HG03280 (cell line): ENCODE measurements at regions not wholly inside any gene's neighbourhood (a gene's known extent, or its start where the extent isn't known, plus 50 kb on each side); places are given as distances from the start of the nearest gene placed in this dataset.

Experiments used
- ATAC-seq: cut with Tn5 transposase; IDR thresholded peaks from one replicate; pipeline ENCODE4 v1.9.1; 2021; ENCODE audit warnings: mild to moderate bottlenecking, moderate library complexity; ENCODE audit not compliant: unreplicated experiment

DNA sequence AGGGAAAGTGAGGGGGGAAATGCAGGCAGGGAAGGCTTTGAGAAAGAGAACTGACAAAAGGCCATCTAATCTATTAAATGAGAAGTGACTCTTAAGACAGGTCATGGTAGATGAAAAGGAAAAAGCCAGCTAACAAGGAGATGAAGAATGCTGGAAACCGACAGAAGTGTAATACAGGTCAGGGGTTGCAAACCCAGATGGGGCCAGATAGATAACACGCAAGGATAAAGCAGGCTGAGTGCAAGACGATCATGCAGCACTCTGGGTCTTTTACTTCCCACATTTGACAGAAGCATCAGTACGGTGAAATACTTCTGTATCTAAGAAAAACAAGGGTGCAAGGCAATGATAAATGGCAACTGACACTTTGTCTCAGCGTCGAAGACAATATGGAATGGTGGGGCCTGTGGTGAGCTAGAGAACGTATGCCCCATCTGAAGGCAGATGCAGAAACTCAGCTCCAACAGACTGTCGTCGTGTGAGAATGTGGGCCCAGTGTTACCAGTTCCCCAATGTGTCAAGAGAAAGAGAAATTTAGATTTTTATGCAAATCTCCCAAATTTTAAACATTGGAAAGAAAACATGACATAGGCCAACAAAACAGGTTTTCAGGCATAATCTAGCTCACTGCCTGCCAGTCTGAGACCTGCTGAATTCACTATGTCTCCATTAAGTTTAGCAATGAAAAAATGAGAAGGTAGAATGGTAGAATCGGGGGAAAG is 187.4 kb downstream of the PHLDA1 start:
- no peak for ATAC-seq

DNA sequence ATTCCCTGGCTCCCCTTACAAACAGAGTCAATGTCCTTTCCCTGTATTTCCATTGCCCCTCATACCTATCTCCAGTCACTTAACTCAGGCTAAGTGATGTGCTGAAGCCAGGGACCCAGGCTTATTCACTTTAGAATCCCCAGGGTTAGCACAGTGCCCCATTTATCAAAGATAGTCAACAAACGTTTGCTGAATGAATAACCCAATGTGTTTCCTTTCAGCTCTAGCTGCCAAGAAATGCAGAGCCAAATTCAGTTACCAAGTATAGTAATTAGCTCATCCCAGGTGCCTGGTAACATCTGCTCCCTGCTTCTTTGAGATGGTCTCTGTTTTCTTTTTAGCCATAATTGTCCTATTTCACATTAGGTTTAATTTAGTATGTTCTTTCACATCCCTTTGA is 189.5 kb downstream of the PHLDA1 start:
- ATAC-seq: no peak

DNA sequence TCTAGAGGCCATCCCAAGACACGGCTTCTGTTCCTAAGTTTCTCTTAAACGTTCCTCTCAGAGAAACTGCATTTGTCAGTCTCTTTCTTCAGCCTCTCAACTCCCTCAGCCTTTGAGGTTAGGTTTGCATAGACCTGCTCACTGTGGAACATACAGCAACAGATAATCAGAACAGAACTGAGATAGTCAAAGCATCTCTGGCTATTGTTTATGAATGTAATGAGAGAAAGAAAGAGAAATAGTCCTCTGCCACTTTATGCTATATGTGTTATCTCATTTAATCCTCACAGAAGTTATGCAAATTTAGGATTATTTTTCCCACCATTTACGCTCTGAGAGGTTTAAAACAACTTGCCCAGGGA is 190.6 kb downstream of the PHLDA1 start:
- no peak for ATAC-seq

DNA sequence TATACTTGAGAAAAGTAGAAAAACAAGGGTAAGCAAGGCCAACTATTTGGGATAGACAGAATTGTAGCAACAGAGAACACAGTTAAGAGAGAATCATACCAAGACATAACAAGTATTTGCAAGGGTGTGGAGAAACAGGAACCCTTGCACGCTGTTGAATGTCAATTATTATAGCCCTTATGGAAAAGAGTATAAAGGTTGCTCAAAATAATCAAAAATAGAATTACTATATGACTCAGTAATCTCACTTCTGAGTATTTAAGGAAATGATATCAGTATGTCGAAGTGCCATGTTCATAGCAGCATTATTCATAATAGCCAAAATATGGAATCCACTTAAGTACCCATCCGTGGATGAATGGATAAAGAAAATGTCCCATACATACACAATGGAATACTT is 193.3 kb downstream of the PHLDA1 start:
- no peak for ATAC-seq

DNA sequence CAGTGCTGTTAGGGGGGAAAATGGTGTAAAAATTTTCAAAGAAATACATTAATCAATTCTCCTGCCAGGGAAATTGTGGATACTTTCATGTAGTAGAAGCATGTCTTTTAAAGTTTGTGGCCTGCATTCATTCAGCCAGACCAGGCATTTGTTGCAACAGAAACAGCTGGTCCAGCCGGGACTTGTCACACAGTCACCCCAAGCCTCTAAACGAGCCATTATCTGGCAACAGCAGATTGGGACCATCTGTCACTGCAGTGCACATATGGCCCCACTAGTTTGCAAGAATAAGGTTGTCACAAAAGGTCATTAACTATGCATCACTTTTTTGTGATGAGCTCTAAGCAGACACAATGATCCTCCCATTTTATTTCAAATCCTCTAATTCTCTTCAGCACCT is 193.9 kb downstream of the PHLDA1 start:
- no peak for ATAC-seq

DNA sequence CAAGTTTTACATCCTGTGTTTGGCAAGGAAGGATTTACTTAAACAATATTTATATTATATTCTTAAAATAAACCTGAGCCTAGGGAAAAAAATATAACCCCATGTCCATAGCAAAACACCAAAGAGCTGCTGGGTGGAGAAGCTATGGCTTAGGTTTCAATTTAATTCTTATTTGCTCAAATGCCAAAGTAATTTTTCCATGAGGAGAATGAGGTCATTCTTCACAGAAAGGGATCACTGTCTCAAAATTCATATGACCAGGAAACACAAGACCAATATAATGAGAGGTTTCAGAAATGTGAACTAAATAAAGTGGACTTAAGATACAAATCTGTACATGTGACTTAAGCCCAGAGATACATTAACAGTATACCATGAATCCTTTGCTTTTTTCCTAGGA is 195.0 kb downstream of the PHLDA1 start:
- no peak for ATAC-seq

- ATAC-seq: no peak
Measured at GRCh38 chr12:75834591-75834990, 197.0 kb downstream of the PHLDA1 start.

GRCh38 chr12:75833268-75833667 is 198.3 kb downstream of the PHLDA1 start:
- ATAC-seq: no peak

DNA sequence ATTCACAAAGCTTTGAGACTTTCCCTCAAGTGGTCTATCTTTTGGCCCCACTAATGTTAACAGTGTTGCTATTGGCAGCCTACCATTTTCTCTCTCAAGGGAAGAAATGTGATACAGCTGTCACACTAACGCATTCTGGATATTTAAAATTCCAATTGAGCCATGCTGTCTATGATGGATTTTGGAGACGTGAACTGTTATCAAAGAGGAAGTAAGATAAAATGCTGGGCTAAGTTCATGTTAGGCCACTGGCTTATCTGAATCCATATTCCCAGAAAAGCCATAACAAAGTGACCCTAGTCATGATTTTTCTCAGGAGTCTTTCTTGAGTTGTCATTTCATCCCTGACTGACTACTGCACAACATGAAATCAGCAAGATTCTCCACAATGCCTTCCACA is 200.2 kb downstream of the PHLDA1 start:
- ATAC-seq: no peak

DNA sequence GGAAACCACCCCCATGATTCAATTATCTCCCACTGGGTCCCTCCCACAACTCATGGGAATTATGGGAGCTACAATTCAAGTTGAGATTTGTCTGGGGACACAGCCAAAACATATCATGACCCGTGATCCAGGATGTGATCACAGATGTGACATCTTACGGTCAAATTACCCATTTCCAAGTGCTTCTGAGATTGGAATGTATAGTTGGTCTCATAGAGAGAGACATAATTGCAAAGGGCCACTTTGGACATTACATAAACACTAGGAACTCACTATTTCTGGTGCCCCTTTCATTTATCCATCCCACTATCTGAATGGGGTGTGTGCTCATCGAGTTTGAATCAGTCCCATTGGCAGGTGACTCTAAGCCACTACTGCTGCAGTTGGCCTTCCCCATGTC is 204.5 kb downstream of the PHLDA1 start:
- no peak for ATAC-seq

- no peak for ATAC-seq
Measured at GRCh38 chr12:75825686-75826085, 205.9 kb downstream of the PHLDA1 start.

DNA sequence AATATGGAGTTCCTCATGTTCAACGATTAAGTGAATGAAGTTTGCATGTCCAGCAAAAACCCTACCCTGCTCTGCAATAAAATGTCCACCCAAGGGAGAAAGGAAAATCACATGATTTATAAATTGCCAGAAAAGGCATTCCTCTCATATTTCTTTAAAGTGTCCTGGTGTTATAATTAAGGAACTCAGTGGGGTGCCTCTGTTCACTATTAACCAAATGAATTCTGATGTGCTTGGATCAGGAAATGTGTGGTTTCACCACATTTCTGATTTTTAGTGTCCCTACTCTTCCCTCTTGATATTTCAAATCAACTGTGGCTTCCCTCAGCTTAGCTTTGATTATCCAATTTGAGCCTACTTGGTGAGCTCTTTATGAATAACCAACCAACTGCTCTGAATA is 208.1 kb downstream of the PHLDA1 start:
- no peak for ATAC-seq

- no peak for ATAC-seq
Measured at GRCh38 chr12:75822416-75822815, 209.2 kb downstream of the PHLDA1 start.

DNA sequence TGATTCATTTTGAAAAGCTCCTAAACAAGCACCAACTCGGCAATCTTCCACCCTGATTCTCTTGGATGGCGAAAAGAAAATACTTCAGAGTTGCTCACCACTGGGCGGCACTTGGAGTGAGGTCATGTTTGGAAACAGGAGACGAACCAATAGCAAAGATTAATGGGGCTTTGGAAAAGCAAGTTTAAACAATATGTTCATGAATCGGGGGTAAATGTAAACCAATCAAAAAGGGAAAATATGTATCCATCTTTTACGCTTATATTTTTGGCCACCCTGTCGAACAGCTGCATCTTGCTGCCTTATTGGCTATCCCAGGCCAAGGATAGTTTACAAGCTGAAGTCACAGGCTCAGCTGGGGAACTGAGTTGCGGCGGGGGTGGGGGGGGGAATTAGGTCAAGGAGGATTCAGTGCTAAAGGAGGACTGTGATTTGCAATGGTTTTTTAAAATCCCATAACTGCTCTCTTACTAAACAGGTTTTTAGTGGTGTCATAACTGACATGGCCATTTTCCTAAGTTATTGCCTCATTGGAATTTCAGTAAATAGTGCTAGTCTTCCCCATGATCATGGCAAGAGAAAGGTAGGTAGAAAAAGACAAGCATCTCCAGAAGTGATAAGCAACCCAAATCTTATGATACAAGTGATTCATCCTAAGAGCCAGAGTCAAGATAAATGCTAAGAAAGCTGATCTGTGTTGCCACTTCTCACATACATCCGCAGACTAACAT is 210.6 kb downstream of the PHLDA1 start:
- no peak for ATAC-seq

GRCh38 chr12:75820071-75820470 is 211.5 kb downstream of the PHLDA1 start:
- no peak for ATAC-seq

- ATAC-seq: no peak
Measured at GRCh38 chr12:75819512-75819911, 212.1 kb downstream of the PHLDA1 start.

GRCh38 chr12:75818863-75819262 is 212.7 kb downstream of the PHLDA1 start:
- no peak for ATAC-seq

DNA sequence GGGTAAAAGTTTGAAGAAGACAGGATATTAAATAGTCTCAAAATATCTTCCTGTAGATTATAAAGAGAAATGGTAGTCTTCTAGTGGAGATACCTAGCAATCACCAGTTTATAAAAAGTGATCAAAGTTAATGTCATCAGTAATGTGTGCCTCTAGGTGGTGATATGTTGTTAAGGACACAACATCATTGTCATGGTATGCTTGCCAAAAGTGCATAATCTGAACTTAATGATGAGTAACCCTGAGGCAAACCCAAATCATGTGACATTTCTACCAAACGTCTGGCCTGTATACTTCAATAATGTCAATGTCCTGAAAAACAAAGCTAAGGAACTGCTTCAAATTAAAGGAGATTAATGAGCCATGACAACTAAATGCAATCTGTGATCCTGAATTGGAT is 214.7 kb downstream of the PHLDA1 start:
- no peak for ATAC-seq

GRCh38 chr12:75815756-75816155 is 215.8 kb downstream of the PHLDA1 start:
- ATAC-seq: no peak

DNA sequence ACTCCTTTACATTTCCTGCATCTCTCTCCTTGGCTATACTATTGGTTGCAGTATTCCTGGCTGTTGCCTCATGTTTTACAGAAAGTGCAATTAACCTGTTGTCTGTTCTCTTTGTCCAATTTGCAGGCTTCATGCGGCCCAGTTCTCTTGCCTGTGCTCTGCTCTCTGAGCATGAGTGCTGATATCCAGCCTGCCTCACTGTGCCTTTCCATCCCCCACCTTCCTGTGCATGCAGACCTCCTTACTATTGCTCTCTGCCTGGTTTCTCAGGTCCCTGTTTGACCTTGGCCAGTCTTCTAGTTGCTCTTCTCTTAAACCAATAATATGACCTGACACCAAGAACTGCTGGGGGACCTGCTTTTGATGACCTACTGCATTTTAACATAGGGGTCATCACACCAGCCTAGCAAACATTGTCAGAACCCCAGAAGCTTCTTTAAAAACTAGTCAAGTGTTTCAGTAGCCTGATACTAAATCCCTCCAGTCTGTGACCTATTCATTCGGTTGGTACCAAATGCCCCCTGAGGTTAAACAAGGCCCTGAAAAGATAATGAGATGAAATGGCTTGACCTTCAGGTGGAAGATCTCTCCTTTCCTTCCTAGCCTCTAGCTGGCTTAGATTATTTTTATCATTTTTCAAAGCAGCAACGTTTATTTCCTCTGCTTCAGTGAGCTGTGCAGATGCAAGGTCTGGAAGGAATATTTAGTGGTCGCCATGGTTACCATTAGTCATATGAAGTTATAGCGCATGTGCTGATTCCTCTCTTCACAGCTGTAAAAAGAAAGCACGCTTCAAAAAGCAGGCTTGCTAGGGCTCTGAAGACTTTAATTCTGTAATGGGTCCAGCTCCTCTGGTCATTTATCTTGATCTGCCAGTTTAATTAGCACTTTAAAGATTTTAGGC is 216.5 kb downstream of the PHLDA1 start:
- peak; percentile 41 for ATAC-seq

GRCh38 chr12:75813072-75813471 is 218.5 kb downstream of the PHLDA1 start:
- ATAC-seq: peak; percentile 44
